PFSK-1 (cell line): ENCODE measurements at regions not wholly inside any gene's neighbourhood (a gene's known extent, or its start where the extent isn't known, plus 50 kb on each side); places are given as distances from the start of the nearest gene placed in this dataset.

ENCODE experiments used
- FOXP2 ChIP-seq: optimal IDR thresholded peaks from 2 replicates; pipeline ENCODE3; 2011; ENCODE audit warnings: borderline replicate concordance, control low read depth, inconsistent platforms; ENCODE audit not compliant: insufficient read depth; ENCODE audit errors: extremely low read length, extremely low read depth
- POLR2AphosphoS5 ChIP-seq: IDR thresholded peaks from 2 replicates; pipeline ENCODE4 v1.6.1; 2012; ENCODE audit warnings: low read depth, mild to moderate bottlenecking, control low read depth, low read length, moderate library complexity
- SIN3A ChIP-seq: IDR thresholded peaks from 2 replicates; pipeline ENCODE4 v1.6.1; 2012; ENCODE audit warnings: mild to moderate bottlenecking, low read length, moderate library complexity, borderline replicate concordance; ENCODE audit not compliant: insufficient read depth
- TAF1 ChIP-seq: IDR thresholded peaks from 2 replicates; pipeline ENCODE4 v1.6.1; 2012; ENCODE audit warnings: low read length, control low read depth, borderline replicate concordance; ENCODE audit not compliant: insufficient read depth
- TF ChIP-seq, protein P1 (sequence below), 2 experiments: IDR thresholded peaks; 2 replicates each; pipeline versions ENCODE4 v1.6.1 to v1.8.0; 2011 to 2012; ENCODE audit warnings: low read depth in 2 of 2, low read length in 2 of 2, control low read depth in 1 of 2, inconsistent platforms in 1 of 2, mild to moderate bottlenecking in 1 of 2, moderate library complexity in 1 of 2; ENCODE audit not compliant: insufficient read depth in 1 of 2

DNA sequence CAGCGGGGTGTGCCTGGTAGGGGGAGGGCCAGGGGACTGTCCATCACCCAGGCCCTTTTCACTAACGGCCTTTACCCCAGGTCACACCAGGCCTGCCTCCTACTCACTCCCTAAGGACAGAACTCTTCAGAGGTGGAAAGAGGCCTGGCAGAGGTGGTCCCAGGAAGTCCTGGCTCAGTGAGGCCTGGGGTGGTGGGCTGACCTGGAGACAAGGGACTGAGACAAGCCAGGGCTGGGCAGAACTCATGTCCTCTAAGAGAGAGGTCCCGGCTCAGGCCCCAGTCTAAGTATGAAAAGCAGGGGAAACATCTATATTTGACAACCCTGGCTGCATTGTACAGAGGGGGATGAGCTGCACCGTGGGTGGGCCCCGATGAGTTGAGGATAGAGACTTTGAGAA, 65.9 kb upstream of the TEX51 start:
- TF ChIP-seq, protein P1, sequence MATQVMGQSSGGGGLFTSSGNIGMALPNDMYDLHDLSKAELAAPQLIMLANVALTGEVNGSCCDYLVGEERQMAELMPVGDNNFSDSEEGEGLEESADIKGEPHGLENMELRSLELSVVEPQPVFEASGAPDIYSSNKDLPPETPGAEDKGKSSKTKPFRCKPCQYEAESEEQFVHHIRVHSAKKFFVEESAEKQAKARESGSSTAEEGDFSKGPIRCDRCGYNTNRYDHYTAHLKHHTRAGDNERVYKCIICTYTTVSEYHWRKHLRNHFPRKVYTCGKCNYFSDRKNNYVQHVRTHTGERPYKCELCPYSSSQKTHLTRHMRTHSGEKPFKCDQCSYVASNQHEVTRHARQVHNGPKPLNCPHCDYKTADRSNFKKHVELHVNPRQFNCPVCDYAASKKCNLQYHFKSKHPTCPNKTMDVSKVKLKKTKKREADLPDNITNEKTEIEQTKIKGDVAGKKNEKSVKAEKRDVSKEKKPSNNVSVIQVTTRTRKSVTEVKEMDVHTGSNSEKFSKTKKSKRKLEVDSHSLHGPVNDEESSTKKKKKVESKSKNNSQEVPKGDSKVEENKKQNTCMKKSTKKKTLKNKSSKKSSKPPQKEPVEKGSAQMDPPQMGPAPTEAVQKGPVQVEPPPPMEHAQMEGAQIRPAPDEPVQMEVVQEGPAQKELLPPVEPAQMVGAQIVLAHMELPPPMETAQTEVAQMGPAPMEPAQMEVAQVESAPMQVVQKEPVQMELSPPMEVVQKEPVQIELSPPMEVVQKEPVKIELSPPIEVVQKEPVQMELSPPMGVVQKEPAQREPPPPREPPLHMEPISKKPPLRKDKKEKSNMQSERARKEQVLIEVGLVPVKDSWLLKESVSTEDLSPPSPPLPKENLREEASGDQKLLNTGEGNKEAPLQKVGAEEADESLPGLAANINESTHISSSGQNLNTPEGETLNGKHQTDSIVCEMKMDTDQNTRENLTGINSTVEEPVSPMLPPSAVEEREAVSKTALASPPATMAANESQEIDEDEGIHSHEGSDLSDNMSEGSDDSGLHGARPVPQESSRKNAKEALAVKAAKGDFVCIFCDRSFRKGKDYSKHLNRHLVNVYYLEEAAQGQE (IDR thresholded peaks at IDR 0.05; ENCODE audit: insufficient read depth in 1 of 2, low read depth in 2 of 2, low read length in 2 of 2), result no peak
- TF ChIP-seq POLR2AphosphoS5, result no peak
- TF ChIP-seq SIN3A, result no peak
- no peak for TF ChIP-seq FOXP2
- no peak for TF ChIP-seq TAF1

GRCh38 chr2:126834006-126834659, 64.6 kb upstream of the TEX51 start:
- TF ChIP-seq TAF1 (no peak), FOXP2 (no peak), SIN3A (no peak), POLR2AphosphoS5 (no peak)
- TF ChIP-seq, protein P1 (IDR thresholded peaks at IDR 0.05; ENCODE audit: insufficient read depth in 1 of 2, low read depth in 2 of 2, low read length in 2 of 2), result no peak

DNA sequence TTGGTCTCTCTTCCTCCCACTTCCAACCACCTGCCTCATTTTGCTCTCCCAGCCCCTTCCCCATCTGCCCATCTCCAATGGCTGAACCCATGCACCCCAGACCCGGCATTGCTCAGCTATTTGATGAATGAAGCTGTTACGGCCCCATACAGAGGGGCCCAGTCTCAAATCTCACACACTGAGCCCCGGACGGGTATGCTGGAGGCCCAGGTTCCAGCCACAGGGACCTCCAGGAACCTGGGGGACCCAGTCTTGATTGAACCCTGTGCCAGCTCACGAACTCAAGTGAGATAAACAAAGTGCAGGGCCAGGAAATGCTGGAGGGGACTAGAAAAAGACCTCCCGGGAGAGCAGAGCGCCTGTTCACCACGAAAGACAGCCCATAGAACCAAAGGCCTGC, 63.4 kb upstream of the TEX51 start:
- TF ChIP-seq FOXP2, result no peak
- no peak for TF ChIP-seq POLR2AphosphoS5
- TF ChIP-seq, protein P1 (IDR thresholded peaks at IDR 0.05; ENCODE audit: insufficient read depth in 1 of 2, low read depth in 2 of 2, low read length in 2 of 2), result no peak
- TF ChIP-seq SIN3A, result no peak
- TF ChIP-seq TAF1, result no peak

DNA sequence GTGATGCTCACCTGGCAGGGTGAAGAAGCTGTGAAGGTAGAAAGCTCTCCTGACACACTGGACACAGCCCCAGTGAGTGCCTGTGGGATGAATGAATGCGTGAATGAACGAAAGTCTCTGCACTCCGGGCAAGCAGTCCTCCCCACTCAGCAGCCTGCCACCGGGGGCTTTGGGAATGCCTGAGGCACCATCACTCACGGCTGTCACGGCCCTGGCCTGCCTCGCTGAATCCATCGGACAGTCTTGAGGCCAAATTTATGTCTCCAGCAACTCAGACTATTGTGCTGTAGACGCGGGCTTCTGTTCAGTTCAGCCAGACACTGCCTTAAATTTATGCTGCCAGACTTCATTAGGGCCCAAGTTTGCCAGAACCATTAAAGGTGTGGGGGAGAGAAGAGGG, 62.9 kb upstream of the TEX51 start:
- TF ChIP-seq TAF1 (no peak), FOXP2 (no peak), SIN3A (no peak), POLR2AphosphoS5 (no peak)
- TF ChIP-seq, protein P1 (IDR thresholded peaks at IDR 0.05; ENCODE audit: insufficient read depth in 1 of 2, low read depth in 2 of 2, low read length in 2 of 2), result no peak
